GM18511 (cell line): ENCODE measurements at regions not wholly inside any gene's neighbourhood (a gene's known extent, or its start where the extent isn't known, plus 50 kb on each side); places are given as distances from the start of the nearest gene placed in this dataset.
"Not testable (repeated sequence)": the region's sequence is repeated elsewhere in the genome, so short reads cannot be mapped to it uniquely, and the experiment has no call there.

Experiments
- ATAC-seq: cut with Tn5 transposase; IDR thresholded peaks from one replicate; pipeline ENCODE4 v1.9.1; 2021; ENCODE audit warnings: mild to moderate bottlenecking, moderate library complexity; ENCODE audit not compliant: unreplicated experiment

DNA sequence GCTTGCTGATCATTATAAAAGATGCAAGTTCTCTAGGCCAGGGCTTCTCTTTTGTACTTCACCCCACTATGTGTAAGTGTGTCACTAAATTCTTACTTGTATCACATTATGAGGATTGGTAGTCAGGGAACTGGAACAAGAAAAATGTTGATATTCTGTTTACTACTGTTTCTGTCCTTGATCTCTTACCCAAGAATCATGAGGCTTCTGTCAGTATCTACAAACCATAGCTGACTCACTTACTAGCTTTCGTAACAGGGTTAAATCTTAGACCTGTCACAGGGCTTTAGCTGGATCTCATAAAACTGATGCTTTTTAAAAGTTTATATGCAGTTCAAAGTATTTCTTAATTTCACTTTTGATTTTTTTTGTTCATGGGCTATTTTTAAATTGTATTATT lies 681.2 kb downstream of the PLPP3 start:
- ATAC-seq, result no peak

- ATAC-seq, result no peak
Observed at GRCh38 chr1:55896210-55896609, 681.0 kb upstream of the USP24 start.

DNA sequence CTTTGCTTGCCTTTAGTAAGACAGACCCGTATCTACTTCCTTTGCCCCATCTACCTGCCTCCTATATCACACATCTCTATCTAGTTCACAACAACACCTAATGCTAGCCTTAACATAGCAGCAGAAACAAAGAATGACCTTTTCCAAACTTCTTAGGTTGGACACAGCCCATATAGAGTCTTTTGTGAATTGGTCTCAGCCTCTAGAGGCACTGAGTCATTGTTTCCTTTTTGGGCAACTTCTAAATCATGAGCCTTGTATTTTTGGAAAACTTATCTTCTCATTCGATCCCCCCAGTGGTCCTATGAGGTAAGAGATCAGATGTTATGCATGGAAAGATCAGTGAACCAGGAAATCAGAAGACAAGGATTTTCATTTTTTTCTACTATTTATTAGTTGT lies 679.4 kb upstream of the USP24 start:
- no peak for ATAC-seq

- no peak for ATAC-seq
Observed at GRCh38 chr1:55893155-55893554, 678.0 kb upstream of the USP24 start.

DNA sequence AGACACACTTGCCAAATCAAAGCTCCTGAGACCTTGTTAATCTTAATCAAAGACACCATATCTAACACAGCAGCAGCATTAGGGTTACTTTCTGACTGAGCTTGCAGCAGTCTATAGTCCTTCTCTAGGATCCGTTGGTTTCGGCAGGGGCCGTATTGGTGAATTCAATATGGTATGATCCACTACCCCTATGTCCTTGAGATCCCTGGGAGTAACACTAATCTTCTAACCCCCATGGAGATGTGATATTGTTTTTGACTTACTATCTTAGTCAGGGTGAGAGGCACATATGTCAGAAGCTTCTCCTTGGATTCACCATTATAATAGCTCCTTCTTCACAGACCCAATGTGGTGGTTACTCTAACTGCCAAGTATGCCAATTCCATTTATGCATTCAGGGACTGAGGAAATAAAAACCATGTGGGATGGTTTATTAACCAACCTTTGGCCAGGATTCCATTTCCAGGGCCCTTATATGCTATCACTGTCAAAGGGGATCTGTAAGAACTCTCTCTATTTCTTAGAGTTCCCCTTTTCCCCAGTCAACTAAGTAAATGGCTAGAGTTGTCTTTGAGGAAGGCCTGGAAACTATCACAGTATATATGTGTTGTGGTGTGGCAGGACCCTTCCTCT lies 673.6 kb upstream of the USP24 start:
- no peak for ATAC-seq

GRCh38 chr1:55886856-55887712 lies 671.9 kb upstream of the USP24 start:
- no peak for ATAC-seq

DNA sequence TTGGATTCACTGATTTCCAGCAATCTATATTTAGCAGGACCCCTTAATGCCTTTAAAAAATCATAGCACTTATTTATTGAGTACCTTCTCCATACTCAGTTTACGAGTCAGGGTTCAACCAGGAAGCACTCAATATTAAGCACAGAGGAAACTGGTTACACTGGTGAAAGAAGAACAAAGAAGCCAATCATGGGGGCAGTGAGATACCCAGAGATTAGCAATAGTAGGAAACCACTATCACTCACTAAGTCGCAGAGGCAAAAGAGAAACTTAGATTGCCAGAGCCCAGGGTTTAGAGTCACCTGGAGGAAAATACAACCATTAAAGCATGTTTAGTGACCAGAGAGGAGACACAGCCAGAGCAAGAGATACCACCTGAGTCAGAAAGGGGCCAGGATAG lies 670.5 kb upstream of the USP24 start:
- ATAC-seq, result no peak

- no peak for ATAC-seq
Observed at GRCh38 chr1:55882931-55883330, 667.8 kb upstream of the USP24 start.

DNA sequence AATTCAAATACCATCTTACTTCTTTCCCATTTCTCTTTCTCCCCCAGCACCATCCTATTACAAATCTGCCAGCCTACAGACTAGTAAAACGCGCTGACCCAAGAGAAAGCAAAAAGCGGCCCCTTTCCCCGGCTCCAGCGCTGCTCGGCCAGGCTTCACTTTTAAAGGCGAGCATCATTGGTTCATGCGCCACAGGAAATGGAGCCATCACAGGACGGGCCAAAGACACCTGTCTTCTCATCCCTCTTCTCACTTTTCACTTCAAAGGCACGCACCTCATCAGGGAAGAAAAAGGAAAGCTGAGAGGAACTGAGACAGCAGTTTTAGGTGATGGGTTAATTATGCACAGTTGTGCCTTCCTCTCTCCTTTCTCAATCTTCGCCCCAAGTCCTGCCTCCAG lies 664.2 kb upstream of the USP24 start:
- no peak for ATAC-seq

GRCh38 chr1:55877437-55878232 lies 662.5 kb upstream of the USP24 start:
- no peak for ATAC-seq

DNA sequence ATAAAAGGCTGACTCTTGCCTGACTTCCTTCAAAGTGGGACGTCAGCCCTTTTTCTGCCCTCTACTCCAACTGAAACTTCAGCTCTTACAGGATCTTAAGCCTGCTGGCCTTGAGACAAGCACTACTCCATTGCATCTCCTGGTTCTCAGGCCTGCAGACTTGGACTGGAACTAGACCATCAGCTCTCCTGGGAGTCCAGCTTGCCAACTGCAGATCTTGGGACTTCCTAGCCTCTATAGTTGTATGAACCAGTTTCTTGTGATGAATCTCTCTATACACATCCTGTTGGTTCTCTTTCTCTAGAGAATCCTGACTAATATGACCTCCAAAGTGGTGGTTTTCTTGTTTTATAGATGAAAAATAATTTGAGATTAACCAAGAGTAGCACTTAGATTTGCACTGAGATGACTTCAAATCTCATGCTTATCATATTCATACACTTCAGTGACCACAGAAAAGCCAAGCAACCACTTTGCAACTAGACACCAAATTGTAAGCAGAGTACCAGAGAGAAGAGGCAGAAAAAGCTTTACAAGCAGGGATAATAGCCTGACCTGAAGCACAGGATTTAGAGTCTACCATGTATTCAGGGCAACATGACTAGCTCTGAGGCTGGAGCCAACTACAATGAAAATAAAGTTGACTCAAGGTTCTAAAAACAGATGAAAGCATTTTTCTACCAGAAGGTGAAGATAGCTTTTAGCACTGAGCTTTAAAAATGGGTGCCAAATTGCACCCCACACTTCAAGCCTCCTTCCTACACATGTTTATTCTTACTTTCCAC lies 661.3 kb upstream of the USP24 start:
- no peak for ATAC-seq

DNA sequence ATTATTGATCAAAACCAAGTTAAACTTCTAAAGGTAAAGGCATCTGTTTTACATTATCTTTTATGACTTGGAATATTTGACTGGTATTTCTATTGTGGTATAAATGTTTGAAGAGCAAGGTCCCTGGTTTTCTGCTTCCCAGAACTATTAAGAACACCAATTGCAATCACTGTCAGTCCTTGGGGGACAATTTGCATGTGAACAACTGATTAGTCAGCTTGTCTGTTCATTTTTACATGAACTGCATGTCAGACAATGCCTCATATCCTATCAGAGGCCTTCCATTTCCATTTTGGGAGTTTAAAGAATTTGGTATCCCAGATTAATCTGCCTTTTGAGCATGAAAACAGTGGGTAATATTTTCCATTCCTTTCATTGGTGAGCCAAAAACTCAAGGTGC lies 654.9 kb upstream of the USP24 start:
- no peak for ATAC-seq

DNA sequence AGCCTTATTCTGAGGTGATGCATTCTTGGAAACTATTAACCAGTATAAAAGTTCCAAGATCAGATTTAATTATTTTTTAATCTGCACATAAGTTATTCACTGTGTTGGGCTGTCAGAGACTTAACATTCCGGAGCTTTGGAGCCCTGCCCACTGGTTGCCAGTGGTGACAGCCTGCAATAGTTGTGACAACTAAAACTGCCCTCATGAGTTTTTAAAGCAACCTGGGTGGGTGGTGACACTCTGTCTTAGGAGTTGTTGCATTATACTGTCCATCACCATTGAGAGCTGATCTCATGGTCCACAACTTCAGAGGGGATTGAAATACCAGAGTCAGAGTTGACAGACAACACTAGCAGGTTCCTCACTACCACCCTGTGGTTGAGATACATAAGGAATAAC lies 653.9 kb upstream of the USP24 start:
- ATAC-seq, result no peak

- no peak for ATAC-seq
Observed at GRCh38 chr1:55868026-55868425, 652.9 kb upstream of the USP24 start.

- ATAC-seq, result no peak
Observed at GRCh38 chr1:55867304-55867843, 652.2 kb upstream of the USP24 start.

DNA sequence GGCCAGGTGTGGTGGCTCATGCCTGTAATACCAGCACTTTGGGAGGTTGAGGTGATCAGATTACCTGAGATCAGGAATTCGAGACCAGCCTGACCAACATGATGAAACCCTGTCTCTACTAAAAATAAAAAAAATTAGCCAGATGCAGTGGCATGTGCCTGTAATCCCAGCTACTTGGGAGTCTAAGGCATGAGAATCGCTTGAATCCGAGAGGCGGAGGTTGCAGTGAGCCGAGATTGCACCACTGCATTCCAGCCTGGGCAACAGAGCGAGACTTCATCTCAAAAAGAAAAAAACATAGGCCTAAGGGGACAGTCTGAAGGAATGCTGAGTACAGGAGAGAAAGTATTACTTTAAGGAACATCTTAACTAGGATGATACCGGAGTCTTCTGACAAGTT lies 650.6 kb upstream of the USP24 start:
- not testable (repeated sequence) for ATAC-seq

- ATAC-seq, result no peak
Observed at GRCh38 chr1:55864251-55864650, 649.1 kb upstream of the USP24 start.

- no peak for ATAC-seq
Observed at GRCh38 chr1:55861676-55862340, 646.6 kb upstream of the USP24 start.

GRCh38 chr1:55860798-55861519 lies 645.8 kb upstream of the USP24 start:
- no peak for ATAC-seq
